HL-60 (cell line): ENCODE measurements at regions not wholly inside any gene's neighbourhood (a gene's known extent, or its start where the extent isn't known, plus 50 kb on each side); places are given as distances from the start of the nearest gene placed in this dataset.

ENCODE experiments used
- CTCF ChIP-seq: IDR thresholded peaks from one replicate; pipeline ENCODE4 v1.5.1; 2011; ENCODE audit warnings: low read length, control low read depth, inconsistent platforms; ENCODE audit not compliant: insufficient read depth
- POLR2AphosphoS5 ChIP-seq: IDR thresholded peaks from 2 replicates; pipeline ENCODE4 v1.6.1; 2012; ENCODE audit warnings: low read depth

GRCh38 chrX:56618323-56618722 lies 54.9 kb downstream of the UBQLN2 start:
- TF ChIP-seq CTCF (no peak), POLR2AphosphoS5 (no peak)
